H9 (cell line): ENCODE measurements at regions not wholly inside any gene's neighbourhood (a gene's known extent, or its start where the extent isn't known, plus 50 kb on each side); places are given as distances from the start of the nearest gene placed in this dataset.

Experiments
- DNase-seq: peaks from one replicate; pipeline ENCODE4 v3.0.0-alpha.2; 2017
- H2AFZ ChIP-seq: one replicate; pipeline ENCODE4 v1.6.1; 2013; ENCODE audit warnings: mild to moderate bottlenecking, low read length, control low read depth, moderate library complexity
- H2AK5ac ChIP-seq: 2 replicates; pipeline ENCODE4 v1.6.1; 2013; ENCODE audit warnings: low read length, control low read depth, mixed read lengths; ENCODE audit not compliant: insufficient read length
- H2BK120ac ChIP-seq: one replicate; pipeline ENCODE4 v1.6.1; 2013; ENCODE audit warnings: low read depth, mild to moderate bottlenecking, low read length, control low read depth, inconsistent platforms; ENCODE audit not compliant: poor library complexity, severe bottlenecking
- H2BK12ac ChIP-seq: 2 replicates; pipeline ENCODE4 v1.6.1; 2013; ENCODE audit warnings: low read length, control low read depth, mixed read lengths, low read depth; ENCODE audit not compliant: insufficient read length
- H2BK15ac ChIP-seq: 2 replicates; pipeline ENCODE4 v1.6.1; 2013; ENCODE audit warnings: low read depth, low read length, control low read depth
- H2BK20ac ChIP-seq: one replicate; pipeline ENCODE4 v1.6.1; 2013; ENCODE audit warnings: low read depth, mild to moderate bottlenecking, low read length, control low read depth, inconsistent platforms; ENCODE audit not compliant: poor library complexity, severe bottlenecking
- H2BK5ac ChIP-seq: 2 replicates; pipeline ENCODE4 v1.6.1; 2013; ENCODE audit warnings: low read length, control low read depth, mixed read lengths; ENCODE audit not compliant: insufficient read length
- H3K14ac ChIP-seq: 2 replicates; pipeline ENCODE4 v1.6.1; 2013; ENCODE audit warnings: low read length, control low read depth; ENCODE audit not compliant: insufficient read depth
- H3K18ac ChIP-seq: 2 replicates; pipeline ENCODE4 v1.6.1; 2013; ENCODE audit warnings: low read depth, mild to moderate bottlenecking, mixed read lengths, low read length, control low read depth; ENCODE audit not compliant: insufficient read length
- H3K23ac ChIP-seq: 2 replicates; pipeline ENCODE4 v1.6.1; 2013; ENCODE audit warnings: low read length, control low read depth, mixed read lengths, low read depth; ENCODE audit not compliant: insufficient read length
- H3K23me2 ChIP-seq: 2 replicates; pipeline ENCODE4 v1.6.1; 2013; ENCODE audit warnings: low read depth, mild to moderate bottlenecking, mixed read lengths, low read length, control low read depth; ENCODE audit not compliant: insufficient read length, poor library complexity, severe bottlenecking
- H3K27ac ChIP-seq: 2 replicates; pipeline ENCODE4 v1.5.1; 2013; ENCODE audit warnings: low read length, control low read depth, mixed read lengths, low read depth; ENCODE audit not compliant: insufficient read length
- H3K27me3 ChIP-seq: 2 replicates; pipeline ENCODE4 v1.6.1; 2013; ENCODE audit warnings: low read length, control low read depth, inconsistent platforms; ENCODE audit not compliant: insufficient read depth
- H3K4ac ChIP-seq: 2 replicates; pipeline ENCODE4 v1.6.1; 2013; ENCODE audit warnings: low read depth, mild to moderate bottlenecking, control low read depth, inconsistent platforms, low read length, moderate library complexity
- H3K4me1 ChIP-seq: 2 replicates; pipeline ENCODE4 v1.6.1; 2013; ENCODE audit warnings: low read length, control low read depth, inconsistent platforms; ENCODE audit not compliant: insufficient read depth
- H3K4me2 ChIP-seq: 2 replicates; pipeline ENCODE4 v1.6.1; 2013; ENCODE audit warnings: low read length, control low read depth, mixed read lengths; ENCODE audit not compliant: insufficient read length, insufficient read depth
- H3K56ac ChIP-seq: 2 replicates; pipeline ENCODE4 v1.6.1; 2013; ENCODE audit warnings: low read depth, mild to moderate bottlenecking, mixed read lengths, low read length, control low read depth; ENCODE audit not compliant: insufficient read length
- H3K79me1 ChIP-seq: 2 replicates; pipeline ENCODE4 v1.6.1; 2013; ENCODE audit warnings: low read depth, mild to moderate bottlenecking, moderate library complexity, low read length, control low read depth, inconsistent platforms; ENCODE audit not compliant: insufficient read depth, poor library complexity, severe bottlenecking
- H3K79me2 ChIP-seq: 2 replicates; pipeline ENCODE4 v1.6.1; 2013; ENCODE audit warnings: low read length, control low read depth, inconsistent platforms; ENCODE audit not compliant: insufficient read depth
- H3K9ac ChIP-seq: 2 replicates; pipeline ENCODE4 v1.6.1; 2013; ENCODE audit warnings: low read length, control low read depth, mixed read lengths; ENCODE audit not compliant: insufficient read length; ENCODE audit errors: extremely low read depth
- H3K9me3 ChIP-seq: one replicate; pipeline ENCODE4 v1.6.1; 2013; ENCODE audit warnings: low read depth, low read length, inconsistent platforms; ENCODE audit not compliant: control insufficient read depth
- H3T11ph ChIP-seq: one replicate; pipeline ENCODE4 v1.6.1; 2013; ENCODE audit warnings: mild to moderate bottlenecking, low read length, control low read depth, inconsistent platforms
- H4K20me1 ChIP-seq: one replicate; pipeline ENCODE4 v1.6.1; 2013; ENCODE audit not compliant: control insufficient read depth, insufficient read length, insufficient read depth
- H4K5ac ChIP-seq: 2 replicates; pipeline ENCODE4 v1.6.1; 2013; ENCODE audit warnings: low read depth, mild to moderate bottlenecking, mixed read lengths, low read length, control low read depth; ENCODE audit not compliant: insufficient read length
- H4K8ac ChIP-seq: replicated peaks from 2 replicates; pipeline ENCODE4 v1.6.1; 2013; ENCODE audit warnings: low read length, control low read depth, mixed read lengths, low read depth; ENCODE audit not compliant: insufficient read length
- H4K91ac ChIP-seq: 2 replicates; pipeline ENCODE4 v1.6.1; 2013; ENCODE audit warnings: low read depth, mild to moderate bottlenecking, moderate library complexity, mixed read lengths, low read length, control low read depth; ENCODE audit not compliant: insufficient read length
- H3K27ac Mint-ChIP-seq, 3 experiments: 2 replicates in 2 of 3; 3 replicates in 1 of 3; pipeline ENCODE4 v1.8.0; 2020 to 2021; ENCODE audit warnings: mixed read lengths in 3 of 3, mild to moderate bottlenecking in 1 of 3, moderate library complexity in 1 of 3
- H3K27me3 Mint-ChIP-seq: 2 replicates; pipeline ENCODE4 v1.8.0; 2021; ENCODE audit warnings: low read depth, mild to moderate bottlenecking, moderate library complexity, mixed read lengths
- H3K36me3 Mint-ChIP-seq, 3 experiments: 2 replicates in 2 of 3; 3 replicates in 1 of 3; pipeline ENCODE4 v1.8.0; 2020 to 2021; ENCODE audit warnings: low read depth in 3 of 3, mixed read lengths in 3 of 3; ENCODE audit not compliant: insufficient read depth in 1 of 3
- H3K4me1 Mint-ChIP-seq, 2 experiments: 2 replicates each; pipeline ENCODE4 v1.8.0; 2020; ENCODE audit warnings: mixed read lengths in 2 of 2
- H3K4me3 Mint-ChIP-seq, 2 experiments: 2 replicates in 1 of 2; 3 replicates in 1 of 2; pipeline ENCODE4 v1.8.0; 2020 to 2021; ENCODE audit warnings: mild to moderate bottlenecking in 2 of 2, mixed read lengths in 2 of 2, moderate library complexity in 1 of 2
- H3K9me3 Mint-ChIP-seq, 2 experiments: 2 replicates in 1 of 2; 3 replicates in 1 of 2; pipeline ENCODE4 v1.8.0; 2020; ENCODE audit warnings: mild to moderate bottlenecking in 2 of 2, mixed read lengths in 2 of 2, moderate library complexity in 1 of 2
- WGBS: extraction: QIAGEN DNeasy Blood & Tissue Kit; methylation state at CpG from one replicate; pipeline ENCODE4 v1.1.7; 2013; ENCODE audit warnings: missing lambda C conversion rate, low lambda C conversion rate, mixed read lengths; ENCODE audit not compliant: insufficient read length; ENCODE audit errors: extremely low coverage; 5-methylcytosine and 5-hydroxymethylcytosine counted together
- TF ChIP-seq, protein P1 (sequence below): fragments of 200-600 bp; sonication (generic); conservative IDR thresholded peaks from 3 replicates; pipeline ENCODE4 v1.8.0; 2021; ENCODE audit warnings: antibody characterized with exemption, mild to moderate bottlenecking

DNA sequence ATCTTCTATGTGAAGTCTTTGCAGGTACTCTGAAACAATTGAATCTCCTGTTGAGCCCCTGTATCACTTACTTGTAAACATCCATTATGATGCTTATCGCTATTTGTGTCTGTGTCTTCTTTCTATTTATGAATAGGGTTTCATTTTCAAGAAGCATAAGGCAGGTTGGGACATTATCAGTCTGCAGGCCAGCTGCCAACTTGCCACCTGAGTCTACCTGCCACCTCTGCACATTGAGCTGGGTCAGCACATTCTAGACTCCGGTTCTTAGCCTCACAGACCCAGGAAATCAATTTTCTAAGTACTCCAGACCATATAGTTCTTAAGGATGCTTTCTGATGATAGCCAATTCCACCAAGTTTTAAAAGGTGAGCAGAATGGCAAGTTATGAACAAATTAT, 105.7 kb upstream of the MCTP2 start:
- Histone ChIP-seq H2AK5ac (no peak overlapping the region), H4K91ac (no peak overlapping the region), H3K23me2 (no peaks in the 10 kb centered on the region), H3K9me3 (no peaks in the 10 kb centered on the region), H3K4me1 (peaks cover 6% of the 10 kb centered on the region; the same call in 1 of the 2 replicates), H3K9ac (no peak overlapping the region), H3K79me1 (no peaks in the 10 kb centered on the region), H2AFZ (no peak overlapping the region), H3K4ac (no peak overlapping the region), H4K5ac (no peak overlapping the region), H3K14ac (no peak overlapping the region), H3K27me3 (no peaks in the 10 kb centered on the region), H2BK5ac (no peak overlapping the region), H3T11ph (no peak overlapping the region), H3K4me2 (no peak overlapping the region), H3K56ac (no peak overlapping the region), H4K20me1 (no peaks in the 10 kb centered on the region), H3K18ac (no peak overlapping the region), H3K79me2 (no peaks in the 10 kb centered on the region), H2BK120ac (no peak overlapping the region), H2BK15ac (no peak overlapping the region), H2BK20ac (no peak overlapping the region), H3K27ac (no peak overlapping the region), H3K23ac (no peak overlapping the region), H2BK12ac (no peak overlapping the region), H4K8ac (no peak overlapping the region)
- Mint-ChIP-seq H3K4me3 (no peak overlapping the region), H3K4me1 (peaks cover 22 to 25% of the 10 kb centered on the region in 2 experiments), H3K27me3 (no peaks in the 10 kb centered on the region; the same call in 1 of the 2 replicates), H3K9me3 (no peaks in the 10 kb centered on the region), H3K27ac (no peak overlapping the region), H3K36me3 (no peaks in the 10 kb centered on the region)
- TF ChIP-seq, protein P1, sequence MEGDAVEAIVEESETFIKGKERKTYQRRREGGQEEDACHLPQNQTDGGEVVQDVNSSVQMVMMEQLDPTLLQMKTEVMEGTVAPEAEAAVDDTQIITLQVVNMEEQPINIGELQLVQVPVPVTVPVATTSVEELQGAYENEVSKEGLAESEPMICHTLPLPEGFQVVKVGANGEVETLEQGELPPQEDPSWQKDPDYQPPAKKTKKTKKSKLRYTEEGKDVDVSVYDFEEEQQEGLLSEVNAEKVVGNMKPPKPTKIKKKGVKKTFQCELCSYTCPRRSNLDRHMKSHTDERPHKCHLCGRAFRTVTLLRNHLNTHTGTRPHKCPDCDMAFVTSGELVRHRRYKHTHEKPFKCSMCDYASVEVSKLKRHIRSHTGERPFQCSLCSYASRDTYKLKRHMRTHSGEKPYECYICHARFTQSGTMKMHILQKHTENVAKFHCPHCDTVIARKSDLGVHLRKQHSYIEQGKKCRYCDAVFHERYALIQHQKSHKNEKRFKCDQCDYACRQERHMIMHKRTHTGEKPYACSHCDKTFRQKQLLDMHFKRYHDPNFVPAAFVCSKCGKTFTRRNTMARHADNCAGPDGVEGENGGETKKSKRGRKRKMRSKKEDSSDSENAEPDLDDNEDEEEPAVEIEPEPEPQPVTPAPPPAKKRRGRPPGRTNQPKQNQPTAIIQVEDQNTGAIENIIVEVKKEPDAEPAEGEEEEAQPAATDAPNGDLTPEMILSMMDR: no peak
- DNase-seq: no peak
- WGBS: no CpG with 5 or more reads among the region's 2 CpGs
